ENCODE measurements at regions not wholly inside any gene's neighbourhood (a gene's known extent, or its start where the extent isn't known, plus 50 kb on each side); places are given as distances from the start of the nearest gene placed in this dataset.
"Not testable (repeated sequence)": the region's sequence is repeated elsewhere in the genome, so short reads cannot be mapped to it uniquely, and the experiment has no call there.

- WGBS, 2 experiments (ENCODE audit: insufficient coverage in 2 of 2): no CpG with 5 or more reads among the region's 2 CpGs
- no peaks in the 10 kb centered on the region for H3K36me3 ChIP-seq (ENCODE audit: control insufficient read depth, insufficient read depth, low read length)
- H3K4me3 ChIP-seq (ENCODE audit: extremely low read depth, insufficient read depth, low read length, poor library complexity, severe bottlenecking): no peak overlapping the region
- H3K9me3 ChIP-seq (ENCODE audit: control insufficient read depth, low read length): no peaks in the 10 kb centered on the region
- H3K4me1 ChIP-seq (ENCODE audit: control insufficient read depth, insufficient read depth, low read length, poor library complexity, severe bottlenecking): no peaks in the 10 kb centered on the region
- H3K27ac ChIP-seq (ENCODE audit: low read depth, low read length, severe bottlenecking): no peak overlapping the region
Observed at GRCh38 chr4:12126474-12126873, 697.8 kb upstream of the HS3ST1 start.

- H3K27ac ChIP-seq (ENCODE audit: low read depth, low read length, severe bottlenecking): no peak overlapping the region
- 100% methylated on average over 1 of the region's 1 CpG; no CpG with 5 or more reads in 1 of the 2 experiments for WGBS, 2 experiments (ENCODE audit: insufficient coverage in 2 of 2)
- no peak overlapping the region for H3K4me3 ChIP-seq (ENCODE audit: extremely low read depth, insufficient read depth, low read length, poor library complexity, severe bottlenecking)
- H3K9me3 ChIP-seq (ENCODE audit: control insufficient read depth, low read length): no peaks in the 10 kb centered on the region
- H3K36me3 ChIP-seq (ENCODE audit: control insufficient read depth, insufficient read depth, low read length): no peaks in the 10 kb centered on the region
- no peaks in the 10 kb centered on the region for H3K4me1 ChIP-seq (ENCODE audit: control insufficient read depth, insufficient read depth, low read length, poor library complexity, severe bottlenecking)
Observed at GRCh38 chr4:12124138-12124537, 695.4 kb upstream of the HS3ST1 start.

- Histone ChIP-seq H3K4me1 (ENCODE audit: control insufficient read depth, insufficient read depth, low read length, poor library complexity, severe bottlenecking) (no peaks in the 10 kb centered on the region), H3K9me3 (ENCODE audit: control insufficient read depth, low read length) (no peaks in the 10 kb centered on the region), H3K36me3 (ENCODE audit: control insufficient read depth, insufficient read depth, low read length) (no peaks in the 10 kb centered on the region), H3K4me3 (ENCODE audit: extremely low read depth, insufficient read depth, low read length, poor library complexity, severe bottlenecking) (no peak overlapping the region), H3K27ac (ENCODE audit: low read depth, low read length, severe bottlenecking) (no peak overlapping the region)
Observed at GRCh38 chr4:12123707-12124106, 695.0 kb upstream of the HS3ST1 start.

GRCh38 chr4:12122316-12122715 is 693.6 kb upstream of the HS3ST1 start:
- no peaks in the 10 kb centered on the region for H3K4me1 ChIP-seq (ENCODE audit: control insufficient read depth, insufficient read depth, low read length, poor library complexity, severe bottlenecking)
- no peak overlapping the region for H3K4me3 ChIP-seq (ENCODE audit: extremely low read depth, insufficient read depth, low read length, poor library complexity, severe bottlenecking)
- H3K9me3 ChIP-seq (ENCODE audit: control insufficient read depth, low read length): no peaks in the 10 kb centered on the region
- no CpG with 5 or more reads among the region's 2 CpGs for WGBS, 2 experiments (ENCODE audit: insufficient coverage in 2 of 2)
- no peaks in the 10 kb centered on the region for H3K36me3 ChIP-seq (ENCODE audit: control insufficient read depth, insufficient read depth, low read length)
- H3K27ac ChIP-seq (ENCODE audit: low read depth, low read length, severe bottlenecking): no peak overlapping the region

GRCh38 chr4:12120968-12121367 is 692.3 kb upstream of the HS3ST1 start:
- H3K4me3 ChIP-seq (ENCODE audit: extremely low read depth, insufficient read depth, low read length, poor library complexity, severe bottlenecking): no peak overlapping the region
- 78 to 100% methylated on average over 1 of the region's 2 CpGs for WGBS, 2 experiments (ENCODE audit: insufficient coverage in 2 of 2)
- H3K9me3 ChIP-seq (ENCODE audit: control insufficient read depth, low read length): no peaks in the 10 kb centered on the region
- H3K4me1 ChIP-seq (ENCODE audit: control insufficient read depth, insufficient read depth, low read length, poor library complexity, severe bottlenecking): no peaks in the 10 kb centered on the region
- no peaks in the 10 kb centered on the region for H3K36me3 ChIP-seq (ENCODE audit: control insufficient read depth, insufficient read depth, low read length)
- H3K27ac ChIP-seq (ENCODE audit: low read depth, low read length, severe bottlenecking): no peak overlapping the region

- H3K36me3 ChIP-seq (ENCODE audit: control insufficient read depth, insufficient read depth, low read length): no peaks in the 10 kb centered on the region
- peaks cover 7% of the 10 kb centered on the region for H3K9me3 ChIP-seq (ENCODE audit: control insufficient read depth, low read length)
- H3K4me3 ChIP-seq (ENCODE audit: extremely low read depth, insufficient read depth, low read length, poor library complexity, severe bottlenecking): no peak overlapping the region
- WGBS, 2 experiments (ENCODE audit: insufficient coverage in 2 of 2): no CpG with 5 or more reads among the region's 2 CpGs
- H3K4me1 ChIP-seq (ENCODE audit: control insufficient read depth, insufficient read depth, low read length, poor library complexity, severe bottlenecking): no peaks in the 10 kb centered on the region
- no peak overlapping the region for H3K27ac ChIP-seq (ENCODE audit: low read depth, low read length, severe bottlenecking)
Observed at GRCh38 chr4:12118651-12119213, 690.0 kb upstream of the HS3ST1 start.

GRCh38 chr4:12116009-12116552 is 687.4 kb upstream of the HS3ST1 start:
- WGBS, 2 experiments (ENCODE audit: insufficient coverage in 2 of 2): 100% methylated on average over 2 of the region's 3 CpGs; no CpG with 5 or more reads in 1 of the 2 experiments
- Histone ChIP-seq H3K4me3 (ENCODE audit: extremely low read depth, insufficient read depth, low read length, poor library complexity, severe bottlenecking) (no peak overlapping the region), H3K36me3 (ENCODE audit: control insufficient read depth, insufficient read depth, low read length) (no peaks in the 10 kb centered on the region), H3K9me3 (ENCODE audit: control insufficient read depth, low read length) (peaks cover 13% of the 10 kb centered on the region), H3K27ac (ENCODE audit: low read depth, low read length, severe bottlenecking) (no peak overlapping the region), H3K4me1 (ENCODE audit: control insufficient read depth, insufficient read depth, low read length, poor library complexity, severe bottlenecking) (no peaks in the 10 kb centered on the region)

GRCh38 chr4:12110627-12111026 is 681.9 kb upstream of the HS3ST1 start:
- H3K4me3 ChIP-seq (ENCODE audit: extremely low read depth, insufficient read depth, low read length, poor library complexity, severe bottlenecking): no peak overlapping the region
- no peaks in the 10 kb centered on the region for H3K36me3 ChIP-seq (ENCODE audit: control insufficient read depth, insufficient read depth, low read length)
- no peaks in the 10 kb centered on the region for H3K4me1 ChIP-seq (ENCODE audit: control insufficient read depth, insufficient read depth, low read length, poor library complexity, severe bottlenecking)
- H3K27ac ChIP-seq (ENCODE audit: low read depth, low read length, severe bottlenecking): no peak overlapping the region
- H3K9me3 ChIP-seq (ENCODE audit: control insufficient read depth, low read length): peaks cover 13% of the 10 kb centered on the region
- WGBS, 2 experiments (ENCODE audit: insufficient coverage in 2 of 2): 100% methylated on average over 1 of the region's 3 CpGs; no CpG with 5 or more reads in 1 of the 2 experiments

- not testable (repeated sequence) for H3K4me3 ChIP-seq (ENCODE audit: extremely low read depth, insufficient read depth, low read length, poor library complexity, severe bottlenecking); H3K4me1 ChIP-seq (ENCODE audit: control insufficient read depth, insufficient read depth, low read length, poor library complexity, severe bottlenecking); H3K27ac ChIP-seq (ENCODE audit: low read depth, low read length, severe bottlenecking); H3K9me3 ChIP-seq (ENCODE audit: control insufficient read depth, low read length); H3K36me3 ChIP-seq (ENCODE audit: control insufficient read depth, insufficient read depth, low read length)
- WGBS, 2 experiments (ENCODE audit: insufficient coverage in 2 of 2): no CpG with 5 or more reads among the region's 4 CpGs
Observed at GRCh38 chr4:12109056-12109455, 680.4 kb upstream of the HS3ST1 start.

- no peaks in the 10 kb centered on the region for H3K4me1 ChIP-seq (ENCODE audit: control insufficient read depth, insufficient read depth, low read length, poor library complexity, severe bottlenecking)
- WGBS, 2 experiments (ENCODE audit: insufficient coverage in 2 of 2): 100% methylated on average over 2 to 3 of the region's 5 CpGs
- H3K36me3 ChIP-seq (ENCODE audit: control insufficient read depth, insufficient read depth, low read length): no peaks in the 10 kb centered on the region
- H3K4me3 ChIP-seq (ENCODE audit: extremely low read depth, insufficient read depth, low read length, poor library complexity, severe bottlenecking): no peak overlapping the region
- no peak overlapping the region for H3K27ac ChIP-seq (ENCODE audit: low read depth, low read length, severe bottlenecking)
- no peaks in the 10 kb centered on the region for H3K9me3 ChIP-seq (ENCODE audit: control insufficient read depth, low read length)
Observed at GRCh38 chr4:12105519-12105918, 676.8 kb upstream of the HS3ST1 start.

- H3K4me1 ChIP-seq (ENCODE audit: control insufficient read depth, insufficient read depth, low read length, poor library complexity, severe bottlenecking); H3K36me3 ChIP-seq (ENCODE audit: control insufficient read depth, insufficient read depth, low read length); H3K27ac ChIP-seq (ENCODE audit: low read depth, low read length, severe bottlenecking); H3K9me3 ChIP-seq (ENCODE audit: control insufficient read depth, low read length); H3K4me3 ChIP-seq (ENCODE audit: extremely low read depth, insufficient read depth, low read length, poor library complexity, severe bottlenecking): not testable (repeated sequence)
- WGBS, 2 experiments (ENCODE audit: insufficient coverage in 2 of 2): 94 to 95% methylated on average over 16 to 20 of the region's 21 CpGs
Observed at GRCh38 chr4:12089920-12090319, 661.2 kb upstream of the HS3ST1 start.
